KBM-7 (cell line): ENCODE measurements at regions not wholly inside any gene's neighbourhood (a gene's known extent, or its start where the extent isn't known, plus 50 kb on each side); places are given as distances from the start of the nearest gene placed in this dataset.
A peak's percentile ranks its signal among the peaks of the same experiment; 100 is the strongest.
"Not testable (repeated sequence)": the region's sequence is repeated elsewhere in the genome, so short reads cannot be mapped to it uniquely, and the experiment has no call there.

Experiments used
- DNase-seq: peaks from one replicate; pipeline ENCODE4 v3.0.0-alpha.2; 2015
- in situ Hi-C: fragments of 300-500 bp; cut with MboI; formaldehyde crosslinking; loops from 2 replicates; pipeline ENCODE4 v1.14.3; 2020; ENCODE audit warnings: low sequenced_read_pairs, low pct_unique_long_range_greater_than_20kb, mixed read lengths

GRCh38 chr6:8908638-8909037 is 473.3 kb upstream of the SLC35B3 start:
- in situ Hi-C loops = no loop called here
- no peak for DNase-seq

GRCh38 chr6:8906699-8907098 is 471.4 kb upstream of the SLC35B3 start:
- in situ Hi-C loops = no loop called here
- DNase-seq = no peak

GRCh38 chr6:8905757-8906156 is 470.4 kb upstream of the SLC35B3 start:
- no peak for DNase-seq
- in situ Hi-C loops = no loop called here

DNA sequence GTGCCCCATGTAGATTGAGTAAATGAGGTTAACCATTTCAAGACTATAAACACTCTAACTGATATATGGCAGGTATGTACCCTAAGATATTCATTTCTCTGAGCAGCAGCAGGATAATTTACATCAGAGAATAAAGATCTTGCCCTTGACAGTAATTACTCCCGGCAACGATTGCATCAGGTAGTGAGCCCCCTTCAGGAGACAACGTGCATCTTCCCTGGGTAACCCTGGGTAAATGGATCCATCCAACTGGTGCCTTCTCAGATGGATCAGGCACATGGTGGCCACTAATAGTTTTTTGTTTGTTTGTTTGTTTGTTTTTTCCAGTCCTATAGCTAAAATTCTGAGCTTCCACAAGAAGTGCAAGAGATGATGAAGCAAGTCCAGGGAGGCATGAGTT is 469.4 kb upstream of the SLC35B3 start:
- DNase-seq = peak; percentile 1
- in situ Hi-C loops = no loop called here

GRCh38 chr6:8900056-8900455 is 464.7 kb upstream of the SLC35B3 start:
- in situ Hi-C loops = no loop called here
- DNase-seq = no peak

DNA sequence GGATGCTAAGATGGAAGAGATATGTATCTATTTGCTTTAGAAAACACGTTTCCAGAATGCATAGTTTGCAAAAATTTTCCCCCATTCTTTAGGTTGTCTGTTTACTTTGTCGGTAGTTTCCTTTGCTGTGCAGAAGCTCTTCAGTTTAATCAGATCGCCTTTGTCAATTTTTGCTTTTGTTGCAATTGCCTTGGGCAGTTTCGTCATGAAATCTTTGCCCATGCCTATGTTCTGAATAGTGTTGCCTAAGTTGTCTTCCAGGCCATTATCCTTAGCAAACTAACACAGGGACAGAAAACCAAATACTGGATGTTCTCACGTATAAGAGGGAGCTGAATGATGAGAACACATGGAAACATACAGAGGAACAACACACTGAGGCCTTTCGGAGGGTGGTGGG is 454.2 kb upstream of the SLC35B3 start:
- in situ Hi-C loops = no loop called here
- no peak for DNase-seq

DNA sequence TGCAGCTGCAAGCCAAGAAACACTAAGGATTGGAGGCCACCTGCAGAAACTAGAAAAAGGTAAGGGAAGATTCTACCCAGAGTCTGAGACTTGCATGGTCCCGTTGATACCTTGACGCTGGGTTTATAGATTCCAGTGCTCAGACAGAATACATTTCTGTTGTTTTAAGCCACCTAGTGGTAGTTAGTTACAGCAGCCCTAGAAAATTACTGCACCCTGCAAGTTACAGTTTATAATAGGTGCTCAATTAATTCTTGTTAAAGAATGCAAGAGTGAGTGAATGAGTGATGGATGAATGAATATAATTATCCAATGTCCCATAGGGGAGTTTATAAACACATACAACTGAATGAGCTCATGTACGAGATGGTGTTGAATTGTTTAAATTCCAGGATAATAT is 453.1 kb upstream of the SLC35B3 start:
- in situ Hi-C loops = no loop called here
- DNase-seq = peak; percentile 11

DNA sequence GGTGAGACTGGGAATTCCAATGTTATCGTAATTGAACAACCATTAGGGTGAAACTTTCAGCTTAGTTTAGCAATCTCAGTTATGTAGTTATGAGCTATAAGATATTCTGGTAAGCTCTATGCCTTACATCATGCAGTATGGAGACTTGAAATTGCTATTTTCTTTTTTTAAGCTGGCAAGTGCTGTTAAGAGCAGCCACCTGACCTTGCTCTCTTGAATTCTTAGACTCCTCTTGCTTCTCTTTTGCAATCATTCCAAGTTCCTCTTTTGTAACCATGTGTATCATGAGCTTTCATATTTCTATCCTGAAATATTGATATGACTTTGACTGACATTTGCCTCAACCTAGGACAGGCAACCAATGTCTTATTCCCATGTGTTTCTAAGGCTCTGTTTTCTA is 446.3 kb upstream of the SLC35B3 start:
- DNase-seq = peak; percentile 8
- in situ Hi-C loops = no loop called here

DNA sequence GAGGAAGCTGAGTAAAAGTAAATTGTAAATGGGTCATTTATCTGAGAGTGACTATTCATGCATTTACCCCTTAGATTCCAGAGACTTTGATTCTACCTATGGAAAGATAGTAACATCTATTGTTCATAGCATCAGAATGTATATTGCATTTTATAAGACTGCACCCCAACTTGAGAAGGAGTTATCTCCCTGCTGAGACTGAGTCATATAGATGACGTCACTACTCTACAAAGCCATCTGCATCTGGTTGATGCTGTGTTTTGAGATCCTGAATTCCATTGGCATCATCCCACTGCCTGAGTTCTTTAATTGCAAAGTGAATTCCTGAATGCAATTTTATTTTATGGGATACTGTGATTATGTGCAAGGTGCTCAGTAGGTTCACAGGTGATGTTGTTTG is 444.0 kb upstream of the SLC35B3 start:
- in situ Hi-C loops = no loop called here
- no peak for DNase-seq

GRCh38 chr6:8875986-8876385 is 440.6 kb upstream of the SLC35B3 start:
- no peak for DNase-seq
- in situ Hi-C loops = no loop called here

GRCh38 chr6:8872589-8872988 is 437.2 kb upstream of the SLC35B3 start:
- in situ Hi-C loops = no loop called here

GRCh38 chr6:8865451-8865850 is 430.1 kb upstream of the SLC35B3 start:
- DNase-seq = no peak
- in situ Hi-C loops = no loop called here

More at GRCh38 chr6:8872589-8872988, 437.2 kb upstream of the SLC35B3 start:
- DNase-seq = no peak

- in situ Hi-C loops = no loop called here
- no peak for DNase-seq
Measured at GRCh38 chr6:8860671-8861070, 425.3 kb upstream of the SLC35B3 start.

DNA sequence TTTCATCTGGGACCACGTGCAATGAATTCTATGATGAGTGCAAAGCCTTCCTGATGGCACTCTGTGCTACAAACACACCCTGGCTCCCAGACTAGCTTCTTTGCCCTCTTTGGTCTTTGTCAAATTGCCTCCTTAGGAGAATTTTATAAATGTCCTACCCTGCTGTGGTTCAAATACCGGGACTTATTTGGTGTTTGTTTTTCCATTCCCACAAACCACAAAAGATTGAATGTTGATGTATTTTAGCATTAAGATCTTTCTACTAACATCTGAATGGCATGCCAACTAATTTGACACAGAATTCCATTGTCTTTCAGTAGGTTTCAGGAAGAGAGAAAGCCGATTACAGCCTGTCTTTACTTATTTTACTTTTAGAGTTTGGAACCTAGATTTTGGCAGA is 424.2 kb upstream of the SLC35B3 start:
- no peak for DNase-seq
- in situ Hi-C loops = no loop called here

GRCh38 chr6:8858854-8859331 is 423.5 kb upstream of the SLC35B3 start:
- DNase-seq = no peak
- in situ Hi-C loops = no loop called here

DNA sequence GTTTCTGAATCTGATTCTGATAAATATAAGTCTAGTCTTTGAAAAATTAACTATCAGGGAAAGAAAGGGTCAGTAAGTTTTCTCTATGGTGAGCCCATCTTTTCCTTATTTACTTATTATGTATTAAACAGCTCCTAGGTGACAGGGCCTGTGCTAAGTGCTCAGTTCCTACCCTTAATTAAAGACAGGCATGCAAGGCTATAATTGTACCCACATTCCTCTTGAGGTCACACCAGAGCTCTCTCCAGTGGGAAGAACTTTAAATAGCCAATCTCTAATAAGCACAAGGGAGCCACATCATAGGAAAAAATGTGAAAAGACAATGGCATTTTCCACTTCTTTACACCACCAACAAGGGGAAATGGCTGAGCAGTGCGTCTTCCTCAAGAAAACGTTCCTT is 421.8 kb upstream of the SLC35B3 start:
- DNase-seq = no peak
- in situ Hi-C loops = no loop called here

GRCh38 chr6:8855411-8855810 is 420.1 kb upstream of the SLC35B3 start:
- in situ Hi-C loops = no loop called here

GRCh38 chr6:8852332-8852731 is 417.0 kb upstream of the SLC35B3 start:
- DNase-seq = no peak
- in situ Hi-C loops = no loop called here

More at GRCh38 chr6:8855411-8855810, 420.1 kb upstream of the SLC35B3 start:
- no peak for DNase-seq

- in situ Hi-C loops, DNase-seq: not testable (repeated sequence)
Measured at GRCh38 chr6:8846680-8847079, 411.3 kb upstream of the SLC35B3 start.

- DNase-seq = no peak
- in situ Hi-C loops = no loop called here
Measured at GRCh38 chr6:8845690-8846089, 410.3 kb upstream of the SLC35B3 start.

GRCh38 chr6:8844968-8845367 is 409.6 kb upstream of the SLC35B3 start:
- no peak for DNase-seq

DNA sequence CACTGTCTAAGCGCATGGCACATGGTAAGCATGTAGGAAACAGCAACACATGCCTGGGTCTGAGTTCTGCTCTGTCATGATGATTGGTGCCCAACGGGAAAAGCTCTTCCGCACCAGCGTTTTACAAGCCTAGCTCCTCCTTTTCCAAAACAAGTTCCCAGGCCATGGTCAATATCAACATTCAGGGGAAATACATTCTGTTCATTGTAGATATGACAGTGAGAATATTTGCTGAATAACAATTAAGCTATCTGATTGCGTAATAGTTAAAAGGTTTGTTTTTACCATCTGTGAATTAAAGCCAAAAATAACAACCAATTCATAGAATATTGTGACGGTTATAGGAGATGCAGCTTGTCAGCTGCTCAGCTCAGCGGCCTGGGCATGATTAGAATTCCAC is 404.3 kb upstream of the SLC35B3 start:
- in situ Hi-C loops = no loop called here
- no peak for DNase-seq

More at GRCh38 chr6:8844968-8845367, 409.6 kb upstream of the SLC35B3 start:
- in situ Hi-C loops = no loop called here
